OCI-LY3 (cell line): ENCODE measurements at regions not wholly inside any gene's neighbourhood (a gene's known extent, or its start where the extent isn't known, plus 50 kb on each side); places are given as distances from the start of the nearest gene placed in this dataset.
"Not testable (repeated sequence)": the region's sequence is repeated elsewhere in the genome, so short reads cannot be mapped to it uniquely, and the experiment has no call there.

Experiments
- EZH2phosphoT487 ChIP-seq: fragments of 200-600 bp; shearing (Covaris generic); IDR thresholded peaks from 2 replicates; pipeline ENCODE4 v1.6.1; 2018; ENCODE audit warnings: antibody characterized with exemption, mixed run types, low read depth
- TF ChIP-seq, protein P1 (sequence below): fragments of 200-600, 300-600 bp; sonication (generic); IDR thresholded peaks from 2 replicates; pipeline ENCODE4 v1.5.1; 2014; ENCODE audit warnings: antibody characterized with exemption, low read length, low read depth

DNA sequence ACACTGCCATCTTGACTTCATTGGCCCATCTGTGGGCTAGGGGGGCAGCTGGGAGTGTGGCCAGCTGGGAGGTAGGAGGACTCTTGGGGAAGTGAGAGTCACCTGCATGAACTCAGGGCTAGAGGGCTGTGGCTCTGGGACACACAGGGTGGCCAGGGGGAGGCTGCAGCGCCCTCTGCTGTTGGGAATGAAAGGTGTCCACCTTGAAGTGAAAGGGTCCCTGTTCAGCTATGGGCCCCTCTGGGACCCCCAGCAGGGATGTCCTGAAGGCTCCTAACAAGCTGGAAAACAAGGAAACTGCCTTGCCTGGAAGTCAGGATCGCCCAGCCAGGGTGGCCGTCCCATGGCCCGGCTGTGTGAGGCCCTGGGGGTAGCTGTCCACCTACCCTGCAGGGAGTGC is 507.8 kb downstream of the FOXD4L4 start:
- TF ChIP-seq, protein P1, sequence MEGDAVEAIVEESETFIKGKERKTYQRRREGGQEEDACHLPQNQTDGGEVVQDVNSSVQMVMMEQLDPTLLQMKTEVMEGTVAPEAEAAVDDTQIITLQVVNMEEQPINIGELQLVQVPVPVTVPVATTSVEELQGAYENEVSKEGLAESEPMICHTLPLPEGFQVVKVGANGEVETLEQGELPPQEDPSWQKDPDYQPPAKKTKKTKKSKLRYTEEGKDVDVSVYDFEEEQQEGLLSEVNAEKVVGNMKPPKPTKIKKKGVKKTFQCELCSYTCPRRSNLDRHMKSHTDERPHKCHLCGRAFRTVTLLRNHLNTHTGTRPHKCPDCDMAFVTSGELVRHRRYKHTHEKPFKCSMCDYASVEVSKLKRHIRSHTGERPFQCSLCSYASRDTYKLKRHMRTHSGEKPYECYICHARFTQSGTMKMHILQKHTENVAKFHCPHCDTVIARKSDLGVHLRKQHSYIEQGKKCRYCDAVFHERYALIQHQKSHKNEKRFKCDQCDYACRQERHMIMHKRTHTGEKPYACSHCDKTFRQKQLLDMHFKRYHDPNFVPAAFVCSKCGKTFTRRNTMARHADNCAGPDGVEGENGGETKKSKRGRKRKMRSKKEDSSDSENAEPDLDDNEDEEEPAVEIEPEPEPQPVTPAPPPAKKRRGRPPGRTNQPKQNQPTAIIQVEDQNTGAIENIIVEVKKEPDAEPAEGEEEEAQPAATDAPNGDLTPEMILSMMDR, result not testable (repeated sequence)
- TF ChIP-seq EZH2phosphoT487, result not testable (repeated sequence)
